ENCODE measurements at regions not wholly inside any gene's neighbourhood (a gene's known extent, or its start where the extent isn't known, plus 50 kb on each side); places are given as distances from the start of the nearest gene placed in this dataset.

DNA sequence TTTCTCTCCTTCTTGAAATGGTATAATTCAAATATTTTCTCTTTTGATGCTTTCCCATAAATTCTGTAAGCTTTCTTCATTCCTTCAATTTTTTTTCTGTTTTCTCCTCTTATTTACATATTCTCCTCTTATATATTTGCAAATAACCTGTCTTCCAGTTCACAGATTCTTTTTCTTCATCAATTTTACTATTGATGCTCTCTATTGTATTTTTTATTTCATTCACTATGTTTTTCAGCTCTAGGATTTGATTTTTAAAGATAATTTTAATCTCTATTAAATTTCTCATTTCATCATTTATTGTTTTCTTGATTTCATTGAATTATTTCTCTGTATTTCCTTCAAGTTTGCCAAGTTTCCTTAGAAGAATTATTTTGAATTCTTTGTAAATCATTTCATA, 54.0 kb upstream of the PRPS1L1 start:
- intact Hi-C loops (cut with DNase I; ENCODE audit: low total_unique reads), result no loop called here
- Histone ChIP-seq H3K4me1 (no peaks in the 10 kb centered on the region), H3K27ac (no peak overlapping the region), H3K27me3 (no peaks in the 10 kb centered on the region), H3K9me3 (peaks cover 0 to 4% of the 10 kb centered on the region in 2 donors), H3K36me3 (no peaks in the 10 kb centered on the region), H3K4me3 (no peak overlapping the region)
- no peak for DNase-seq
- no peak for TF ChIP-seq POLR2A (IDR thresholded peaks at IDR 0.05)
- TF ChIP-seq, protein P1, sequence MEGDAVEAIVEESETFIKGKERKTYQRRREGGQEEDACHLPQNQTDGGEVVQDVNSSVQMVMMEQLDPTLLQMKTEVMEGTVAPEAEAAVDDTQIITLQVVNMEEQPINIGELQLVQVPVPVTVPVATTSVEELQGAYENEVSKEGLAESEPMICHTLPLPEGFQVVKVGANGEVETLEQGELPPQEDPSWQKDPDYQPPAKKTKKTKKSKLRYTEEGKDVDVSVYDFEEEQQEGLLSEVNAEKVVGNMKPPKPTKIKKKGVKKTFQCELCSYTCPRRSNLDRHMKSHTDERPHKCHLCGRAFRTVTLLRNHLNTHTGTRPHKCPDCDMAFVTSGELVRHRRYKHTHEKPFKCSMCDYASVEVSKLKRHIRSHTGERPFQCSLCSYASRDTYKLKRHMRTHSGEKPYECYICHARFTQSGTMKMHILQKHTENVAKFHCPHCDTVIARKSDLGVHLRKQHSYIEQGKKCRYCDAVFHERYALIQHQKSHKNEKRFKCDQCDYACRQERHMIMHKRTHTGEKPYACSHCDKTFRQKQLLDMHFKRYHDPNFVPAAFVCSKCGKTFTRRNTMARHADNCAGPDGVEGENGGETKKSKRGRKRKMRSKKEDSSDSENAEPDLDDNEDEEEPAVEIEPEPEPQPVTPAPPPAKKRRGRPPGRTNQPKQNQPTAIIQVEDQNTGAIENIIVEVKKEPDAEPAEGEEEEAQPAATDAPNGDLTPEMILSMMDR (IDR thresholded peaks at IDR 0.05), result no peak

DNA sequence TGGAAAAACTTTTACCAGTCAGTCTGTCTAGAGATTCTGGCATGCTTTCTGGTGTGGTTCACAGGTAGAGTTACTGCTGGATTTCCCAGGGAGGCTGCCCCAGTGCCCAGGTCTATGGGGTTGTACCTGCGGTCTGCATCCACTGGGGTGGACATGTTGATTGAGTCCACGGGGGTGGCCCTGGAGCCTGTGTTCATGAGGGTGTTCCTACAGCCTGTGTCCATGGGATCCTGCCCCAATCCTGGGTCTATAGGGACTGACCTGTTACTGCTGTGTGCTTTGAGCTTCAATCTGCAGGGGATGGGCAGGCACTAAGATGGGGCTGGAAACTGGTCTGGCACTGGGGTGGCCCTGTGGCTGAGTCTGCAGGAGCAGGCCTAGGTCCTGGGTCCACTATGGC, 54.5 kb upstream of the PRPS1L1 start:
- intact Hi-C loops (cut with DNase I; ENCODE audit: low total_unique reads), result no loop called here
- TF ChIP-seq, protein P1 (IDR thresholded peaks at IDR 0.05), result no peak
- TF ChIP-seq POLR2A (IDR thresholded peaks at IDR 0.05), result no peak
- H3K4me1 ChIP-seq, result no peaks in the 10 kb centered on the region

DNA sequence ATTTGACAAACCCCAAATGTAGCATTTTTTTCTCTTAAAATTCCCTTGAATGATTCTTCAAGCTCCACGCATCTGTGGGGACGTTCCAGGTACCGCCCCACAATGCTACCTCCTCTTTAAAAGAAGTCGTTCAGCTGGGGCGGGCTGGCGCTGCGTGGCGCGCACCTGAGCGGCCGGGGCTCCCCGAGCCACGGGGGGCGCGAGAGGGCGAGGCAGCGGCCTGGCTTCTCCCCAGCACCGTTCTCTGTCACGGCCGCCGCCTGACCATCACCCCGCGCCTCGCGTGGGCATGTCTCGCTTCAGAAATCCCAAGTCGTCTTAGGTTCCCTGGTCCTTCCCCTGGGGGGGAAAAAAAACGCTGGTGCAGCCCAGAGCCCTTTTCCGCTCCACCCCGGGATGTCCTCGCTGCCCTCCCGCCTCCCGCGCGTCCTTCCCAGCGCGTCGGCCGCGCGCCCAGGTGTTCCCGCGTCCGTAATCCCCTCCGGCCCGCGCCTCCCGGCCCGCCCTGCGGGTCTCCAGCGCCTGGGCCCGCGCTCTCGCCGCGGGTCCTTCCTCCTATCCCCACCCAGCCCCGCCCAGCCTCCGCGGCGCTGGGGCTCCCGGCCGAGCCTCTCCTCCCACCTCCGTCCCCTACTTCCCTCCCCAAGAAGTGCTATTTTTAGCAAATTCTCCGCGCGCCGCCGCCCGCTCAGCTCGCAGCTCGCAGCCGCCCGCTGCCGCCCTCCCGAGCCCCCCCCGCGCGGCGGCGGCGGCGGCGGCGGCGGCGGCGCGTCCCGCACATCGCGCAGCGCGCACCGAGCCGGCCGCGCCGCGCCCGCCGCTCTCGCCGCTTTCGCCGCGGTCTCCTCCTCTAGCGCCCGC, 58.7 kb upstream of the PRPS1L1 start:
- no peaks in the 10 kb centered on the region for H3K27me3 ChIP-seq
- peak; percentile 50 to 63 for DNase-seq

More for the DNA sequence above, 54.5 kb upstream of the PRPS1L1 start:
- H3K9me3 ChIP-seq, result peaks cover 0 to 4% of the 10 kb centered on the region in 2 donors
- no peaks in the 10 kb centered on the region for H3K36me3 ChIP-seq
- no peak overlapping the region for H3K27ac ChIP-seq
- no peak overlapping the region for H3K4me3 ChIP-seq
- no peaks in the 10 kb centered on the region for H3K27me3 ChIP-seq
- no peak for DNase-seq

DNA sequence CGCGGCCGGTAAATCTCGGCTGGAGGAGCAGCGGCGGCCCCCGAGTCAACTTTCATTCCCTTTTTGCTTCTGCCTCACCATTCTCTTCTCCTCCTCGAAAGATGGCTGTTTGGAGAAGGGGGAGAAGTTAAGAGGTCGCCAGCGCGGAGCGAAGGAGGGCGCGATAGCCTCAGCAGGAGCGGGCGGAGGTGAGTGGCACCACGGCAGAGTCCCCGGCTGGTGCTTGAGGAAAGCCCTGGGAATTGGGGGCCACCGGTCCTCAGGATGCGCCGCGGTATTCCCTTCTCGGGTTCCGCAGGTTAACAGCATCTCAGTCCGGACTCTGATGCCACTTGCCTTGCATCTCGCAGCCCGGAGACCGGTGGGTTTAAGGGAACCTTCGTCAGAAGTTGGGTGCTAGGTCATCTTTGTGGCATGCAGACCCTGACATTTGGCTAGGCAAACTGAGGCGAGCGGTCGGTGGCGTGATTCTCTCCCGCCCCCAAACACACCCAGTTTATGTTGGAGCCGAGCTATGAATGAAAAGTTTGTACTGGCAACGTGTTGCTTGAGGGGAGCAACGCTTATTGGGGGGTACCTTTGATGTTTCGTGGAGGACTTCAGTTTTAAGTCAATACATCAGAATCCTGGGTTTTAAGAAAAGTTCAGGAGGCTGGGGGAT, 59.5 kb upstream of the PRPS1L1 start:
- TF ChIP-seq POLR2A (IDR thresholded peaks at IDR 0.05), result no peak
- TF ChIP-seq, protein P1 (IDR thresholded peaks at IDR 0.05), result no peak
- peak overlapping the region; percentile 91 to 96 for H3K27ac ChIP-seq
- H3K27me3 ChIP-seq, result no peaks in the 10 kb centered on the region
- intact Hi-C loops (cut with DNase I; ENCODE audit: low total_unique reads), result no loop called here
- no peaks in the 10 kb centered on the region for H3K4me1 ChIP-seq
- peak; percentile 24 to 31 for DNase-seq
- H3K36me3 ChIP-seq, result no peaks in the 10 kb centered on the region
- H3K4me3 ChIP-seq, result peak overlapping the region; percentile 55 to 75
- peaks cover 0 to 3% of the 10 kb centered on the region in 2 donors for H3K9me3 ChIP-seq

More for the DNA sequence above, 58.7 kb upstream of the PRPS1L1 start:
- TF ChIP-seq, protein P1 (IDR thresholded peaks at IDR 0.05), result peak in 3 of 4 experiments; percentile 3 to 56 (median 12)
- TF ChIP-seq POLR2A (IDR thresholded peaks at IDR 0.05), result no peak
- H3K36me3 ChIP-seq, result no peaks in the 10 kb centered on the region
- no peaks in the 10 kb centered on the region for H3K4me1 ChIP-seq
- intact Hi-C loops (cut with DNase I; ENCODE audit: low total_unique reads), result no loop called here
- peak overlapping the region; percentile 55 to 75 for H3K4me3 ChIP-seq
- peak overlapping the region; percentile 91 to 96 for H3K27ac ChIP-seq
- H3K9me3 ChIP-seq, result peaks cover 0 to 4% of the 10 kb centered on the region in 2 donors

DNA sequence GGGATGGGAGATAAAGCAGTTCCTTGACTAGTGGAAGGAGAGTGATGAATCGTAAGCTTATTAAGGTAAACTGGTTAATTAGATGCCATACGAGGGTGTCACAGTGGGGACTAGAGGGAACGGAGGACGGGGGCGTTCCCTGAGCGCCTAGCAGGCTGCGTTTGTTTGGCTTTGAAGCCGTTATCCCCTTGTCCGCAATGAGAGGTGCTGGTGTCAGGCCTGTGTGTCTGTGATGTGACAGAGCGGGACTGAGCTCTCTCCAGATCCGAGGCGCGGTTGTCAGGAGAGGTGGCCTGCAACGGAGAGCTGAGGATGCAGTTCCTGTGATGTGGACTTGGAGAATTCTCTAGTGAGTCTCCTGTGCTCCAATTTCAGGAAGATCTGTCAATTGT, 60.0 kb upstream of the PRPS1L1 start:
- Histone ChIP-seq H3K4me3 (peak overlapping the region; percentile 55 to 75), H3K27ac (peak overlapping the region; percentile 91 to 96), H3K4me1 (no peaks in the 10 kb centered on the region), H3K27me3 (no peaks in the 10 kb centered on the region), H3K36me3 (no peaks in the 10 kb centered on the region), H3K9me3 (no peaks in the 10 kb centered on the region)
- intact Hi-C loops (cut with DNase I; ENCODE audit: low total_unique reads), result no loop called here
- no peak for TF ChIP-seq POLR2A (IDR thresholded peaks at IDR 0.05)
- TF ChIP-seq, protein P1 (IDR thresholded peaks at IDR 0.05), result no peak
- peak in 1 of 2 donors; percentile 15 for DNase-seq
